HG03565 (cell line): ENCODE measurements at regions not wholly inside any gene's neighbourhood (a gene's known extent, or its start where the extent isn't known, plus 50 kb on each side); places are given as distances from the start of the nearest gene placed in this dataset.

ENCODE experiments used
- ATAC-seq: cut with Tn5 transposase; IDR thresholded peaks from one replicate; pipeline ENCODE4 v1.9.1; 2021; ENCODE audit warnings: mild to moderate bottlenecking, moderate library complexity; ENCODE audit not compliant: unreplicated experiment

GRCh38 chr10:78970261-78970660, 98.5 kb upstream of the ZMIZ1 start:
- ATAC-seq = no peak

- ATAC-seq = no peak
Observed at GRCh38 chr10:78971094-78971682, 97.6 kb upstream of the ZMIZ1 start.

- no peak for ATAC-seq
Observed at GRCh38 chr10:78972160-78972946, 96.4 kb upstream of the ZMIZ1 start.

GRCh38 chr10:78972947-78973900, 95.5 kb upstream of the ZMIZ1 start:
- ATAC-seq = peak; percentile 82

GRCh38 chr10:78973901-78974616, 94.7 kb upstream of the ZMIZ1 start:
- ATAC-seq = peak; percentile 19

- no peak for ATAC-seq
Observed at GRCh38 chr10:78974617-78975317, 94.0 kb upstream of the ZMIZ1 start.

GRCh38 chr10:78975926-78976325, 92.8 kb upstream of the ZMIZ1 start:
- no peak for ATAC-seq

GRCh38 chr10:78976825-78977755, 91.7 kb upstream of the ZMIZ1 start:
- no peak for ATAC-seq

- ATAC-seq = no peak
Observed at GRCh38 chr10:78979938-78980337, 88.8 kb upstream of the ZMIZ1 start.

- ATAC-seq = no peak
Observed at GRCh38 chr10:78980354-78980753, 88.4 kb upstream of the ZMIZ1 start.

GRCh38 chr10:78980815-78981214, 88.0 kb upstream of the ZMIZ1 start:
- ATAC-seq = no peak

GRCh38 chr10:78981257-78981969, 87.4 kb upstream of the ZMIZ1 start:
- peak; percentile 67 for ATAC-seq

- ATAC-seq = no peak
Observed at GRCh38 chr10:78981970-78982281, 86.8 kb upstream of the ZMIZ1 start.

GRCh38 chr10:78982726-78983125, 86.0 kb upstream of the ZMIZ1 start:
- no peak for ATAC-seq

GRCh38 chr10:78983608-78984007, 85.2 kb upstream of the ZMIZ1 start:
- no peak for ATAC-seq

- no peak for ATAC-seq
Observed at GRCh38 chr10:78985973-78986818, 82.6 kb upstream of the ZMIZ1 start.

- peak; percentile 59 for ATAC-seq
Observed at GRCh38 chr10:78991187-78991586, 77.6 kb upstream of the ZMIZ1 start.

- peak; percentile 38 for ATAC-seq
Observed at GRCh38 chr10:78992333-78992732, 76.4 kb upstream of the ZMIZ1 start.
